ENCODE measurements at regions not wholly inside any gene's neighbourhood (a gene's known extent, or its start where the extent isn't known, plus 50 kb on each side); places are given as distances from the start of the nearest gene placed in this dataset.

DNA sequence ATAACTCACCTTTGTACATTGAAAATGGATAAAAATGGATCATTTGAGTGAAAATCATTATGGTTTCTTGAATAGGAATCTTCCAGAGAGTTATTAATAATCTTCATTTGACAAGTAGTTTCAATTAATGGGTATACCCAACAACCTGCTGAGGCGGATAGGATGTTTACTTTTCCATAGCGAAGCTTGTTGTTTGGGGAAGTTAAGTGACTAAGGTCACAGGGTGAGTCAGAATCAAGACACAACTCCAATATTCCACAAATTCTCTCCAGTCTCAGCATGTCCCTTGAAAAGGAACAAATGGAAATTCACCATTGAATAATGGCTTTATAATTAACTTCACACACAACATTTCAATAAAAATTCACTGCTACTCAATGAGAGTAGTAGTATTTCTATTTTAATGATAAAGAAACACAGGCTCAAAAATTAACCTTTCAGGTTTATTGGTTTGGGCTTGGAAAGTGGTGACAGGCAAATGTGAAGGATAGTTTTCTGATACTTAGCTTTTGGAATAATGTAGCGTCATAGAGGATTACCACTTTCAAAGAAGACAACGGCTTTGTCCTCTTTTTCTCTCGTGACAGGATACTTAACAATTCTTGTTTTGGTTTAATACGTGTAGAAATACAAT is 211.3 kb downstream of the GPD2 start:
- no peak for DNase-seq
- in situ Hi-C loops (cut with HindIII; ENCODE audit: low pct_ligation_motif_present, low pct_unique_long_range_greater_than_20kb, low sequenced_read_pairs), result no loop called here

DNA sequence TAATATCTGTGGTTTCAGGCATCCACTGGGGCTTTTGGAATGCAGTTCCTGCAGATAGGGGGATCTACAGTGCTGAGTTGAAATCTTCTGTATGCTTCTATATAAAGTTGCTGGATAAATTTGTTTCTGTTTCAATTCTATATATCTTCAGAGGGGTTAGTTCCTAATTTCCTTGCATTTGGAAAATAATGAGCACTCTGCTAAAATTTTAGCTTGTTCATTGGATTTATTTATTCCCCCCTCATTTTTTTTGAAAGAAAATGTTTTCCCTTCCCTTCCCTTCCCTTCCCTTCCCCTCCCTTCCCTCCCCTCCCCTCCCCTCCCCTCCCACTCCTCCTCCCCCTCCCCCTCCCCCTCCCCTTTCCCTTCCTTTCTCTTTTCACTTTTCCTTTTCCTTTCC is 212.3 kb downstream of the GPD2 start:
- DNase-seq, result no peak
- in situ Hi-C loops (cut with HindIII; ENCODE audit: low pct_ligation_motif_present, low pct_unique_long_range_greater_than_20kb, low sequenced_read_pairs), result no loop called here

DNA sequence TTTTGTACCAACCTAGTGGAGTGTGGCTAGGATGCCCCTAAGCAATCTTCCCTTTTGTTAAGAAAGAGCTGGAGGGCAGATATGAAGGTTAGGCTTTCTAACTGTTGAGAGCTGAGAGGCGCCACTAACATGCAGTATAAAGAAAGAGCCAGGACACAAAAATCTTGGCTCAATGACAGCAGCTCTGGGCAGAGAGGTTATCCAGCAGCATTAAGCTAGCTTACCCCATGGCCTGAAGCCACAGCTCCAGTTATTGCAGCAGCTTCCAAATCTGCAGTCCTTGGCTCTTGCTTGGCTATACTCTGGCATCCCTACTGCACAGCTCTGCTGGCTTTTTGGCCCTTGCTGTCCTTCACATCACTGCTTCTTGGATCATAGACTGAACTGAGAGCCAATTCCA is 213.4 kb downstream of the GPD2 start:
- DNase-seq, result no peak
- in situ Hi-C loops (cut with HindIII; ENCODE audit: low pct_ligation_motif_present, low pct_unique_long_range_greater_than_20kb, low sequenced_read_pairs), result no loop called here

DNA sequence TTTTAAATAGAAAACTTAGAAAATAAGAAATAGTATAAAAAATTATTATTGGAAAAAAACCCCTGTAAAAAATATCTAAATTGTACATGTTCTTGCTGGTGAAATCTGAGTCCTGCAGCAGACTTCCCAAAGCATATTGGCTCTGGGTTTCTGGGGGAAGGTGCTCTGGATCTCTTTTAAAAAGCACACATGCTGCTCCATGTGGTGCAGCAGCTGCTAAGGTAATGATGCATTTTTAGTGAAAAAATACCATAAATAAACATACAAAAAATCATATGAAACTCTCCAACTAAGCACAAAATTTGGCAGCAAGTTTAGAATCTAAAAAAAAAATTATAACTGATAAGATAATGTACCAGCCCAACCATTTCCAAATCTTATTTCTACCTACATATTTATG is 216.5 kb downstream of the GPD2 start:
- no peak for DNase-seq
- in situ Hi-C loops (cut with HindIII; ENCODE audit: low pct_ligation_motif_present, low pct_unique_long_range_greater_than_20kb, low sequenced_read_pairs), result no loop called here

DNA sequence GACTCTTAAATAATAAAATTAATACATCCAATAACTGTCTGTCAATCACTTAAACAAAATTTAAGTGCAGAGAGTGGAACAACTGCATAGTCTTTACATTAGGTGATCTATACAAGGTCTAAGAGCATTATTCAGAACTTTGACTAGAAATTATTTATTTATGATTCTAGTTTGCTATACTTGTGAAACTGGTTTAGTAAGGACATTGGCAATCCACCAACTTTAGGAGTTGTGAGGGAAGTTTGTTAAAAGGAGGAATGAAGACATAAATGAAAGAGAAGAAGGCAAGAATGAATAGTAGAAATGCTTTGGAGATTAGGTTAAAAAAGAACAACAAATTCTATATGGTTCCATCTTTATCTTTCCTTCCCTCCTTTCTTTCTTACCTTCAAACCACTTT is 217.5 kb downstream of the GPD2 start:
- no peak for DNase-seq
- in situ Hi-C loops (cut with HindIII; ENCODE audit: low pct_ligation_motif_present, low pct_unique_long_range_greater_than_20kb, low sequenced_read_pairs), result no loop called here

DNA sequence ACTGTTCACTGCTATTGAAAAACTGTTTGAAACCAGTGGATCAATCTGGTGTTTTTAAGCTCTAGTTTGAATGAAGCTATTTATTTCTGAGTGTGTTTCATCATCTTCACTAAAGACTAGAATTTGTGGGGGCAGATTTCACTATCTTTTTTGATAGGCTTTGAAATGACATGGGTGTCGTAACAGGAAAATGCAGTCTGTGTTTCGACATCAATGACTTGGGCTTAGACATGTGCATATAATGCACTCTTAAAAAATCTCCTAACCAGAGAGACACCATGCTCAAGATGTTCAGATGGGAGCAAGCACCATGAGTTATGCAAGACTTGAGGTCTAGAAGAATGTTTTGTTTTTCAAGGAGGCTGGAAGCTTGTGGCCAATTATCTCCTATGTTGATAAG is 221.6 kb downstream of the GPD2 start:
- in situ Hi-C loops (cut with HindIII; ENCODE audit: low pct_ligation_motif_present, low pct_unique_long_range_greater_than_20kb, low sequenced_read_pairs), result no loop called here
- DNase-seq, result no peak

DNA sequence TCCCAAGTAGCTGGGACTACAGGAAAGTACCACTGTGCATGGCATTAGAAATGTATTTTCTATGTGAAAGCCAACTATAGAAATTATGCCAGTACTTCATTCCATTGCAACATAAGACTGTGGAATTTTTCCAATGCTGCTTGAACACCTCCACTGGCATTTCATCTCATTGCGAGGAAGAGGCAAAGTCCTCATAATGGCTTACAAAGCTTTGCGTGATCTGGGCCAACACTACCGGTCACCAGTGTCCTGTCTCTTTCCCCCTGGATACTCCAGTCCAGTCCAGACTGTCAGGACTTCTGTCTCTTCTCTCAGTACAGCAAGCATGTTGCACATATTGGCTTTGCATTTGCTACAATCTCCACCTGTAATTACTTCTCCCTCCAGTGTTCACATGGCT is 223.5 kb downstream of the GPD2 start:
- in situ Hi-C loops (cut with HindIII; ENCODE audit: low pct_ligation_motif_present, low pct_unique_long_range_greater_than_20kb, low sequenced_read_pairs), result no loop called here
- DNase-seq, result no peak

DNA sequence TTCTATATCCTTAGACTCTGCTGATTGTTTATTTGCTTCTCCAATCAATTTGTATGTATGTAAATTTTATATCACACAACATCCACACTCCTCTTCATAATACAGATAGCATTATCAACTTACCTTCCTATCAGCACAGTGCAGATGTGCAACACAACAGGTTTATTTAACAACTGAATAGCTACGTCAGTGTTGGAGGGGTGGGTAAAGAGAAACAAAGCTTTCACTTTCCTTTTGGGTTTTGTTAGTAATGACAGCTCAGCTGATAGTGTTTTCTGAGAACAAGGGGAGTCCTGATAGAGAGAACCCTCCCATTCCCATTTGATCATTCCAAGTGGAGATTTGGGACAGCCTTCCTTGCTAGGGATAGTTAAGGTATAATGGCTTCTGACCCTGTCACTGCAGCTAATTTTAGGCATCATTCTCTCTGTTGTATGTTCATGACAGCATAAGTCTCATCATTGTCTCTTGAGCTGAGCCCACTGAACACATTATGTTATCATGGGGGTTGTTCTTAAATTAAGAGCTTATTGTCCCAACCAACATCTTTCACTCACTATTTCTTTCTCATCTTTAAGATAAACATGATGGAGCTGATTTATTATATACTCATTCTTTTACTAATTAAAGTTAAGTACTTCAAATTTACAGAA is 227.7 kb downstream of the GPD2 start:
- in situ Hi-C loops (cut with HindIII; ENCODE audit: low pct_ligation_motif_present, low pct_unique_long_range_greater_than_20kb, low sequenced_read_pairs), result no loop called here
- peak; percentile 13 for DNase-seq

DNA sequence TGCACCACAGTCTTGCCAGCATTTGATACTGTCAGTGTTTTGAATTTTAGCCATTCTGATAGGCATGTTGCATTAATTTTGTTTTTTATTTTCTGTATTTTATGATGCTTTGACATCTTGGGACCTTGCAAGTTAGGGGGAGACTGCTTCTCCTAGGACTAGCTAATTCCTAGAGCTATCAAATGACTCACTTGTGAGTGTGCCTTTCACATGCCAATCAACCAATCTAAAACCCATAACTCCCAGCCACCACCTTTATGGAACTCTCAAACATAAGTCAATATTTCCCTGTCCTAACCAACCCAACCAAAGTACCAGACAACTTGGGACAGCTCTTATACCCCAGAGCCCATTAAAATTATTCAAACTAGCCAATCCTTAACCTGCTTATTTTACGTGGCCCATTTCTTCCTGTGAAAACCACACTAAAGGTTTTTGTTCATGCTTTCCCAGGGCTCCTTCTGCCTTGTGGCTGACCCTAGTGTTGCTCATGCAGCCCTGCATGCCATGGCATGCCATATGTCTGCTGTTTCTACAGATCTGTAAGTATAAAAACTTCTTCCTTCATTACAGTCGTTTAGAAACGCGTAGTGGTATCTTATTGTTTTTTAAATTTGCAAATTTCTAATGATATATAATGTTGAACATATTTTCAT is 230.1 kb downstream of the GPD2 start:
- in situ Hi-C loops (cut with HindIII; ENCODE audit: low pct_ligation_motif_present, low pct_unique_long_range_greater_than_20kb, low sequenced_read_pairs), result no loop called here
- no peak for DNase-seq

DNA sequence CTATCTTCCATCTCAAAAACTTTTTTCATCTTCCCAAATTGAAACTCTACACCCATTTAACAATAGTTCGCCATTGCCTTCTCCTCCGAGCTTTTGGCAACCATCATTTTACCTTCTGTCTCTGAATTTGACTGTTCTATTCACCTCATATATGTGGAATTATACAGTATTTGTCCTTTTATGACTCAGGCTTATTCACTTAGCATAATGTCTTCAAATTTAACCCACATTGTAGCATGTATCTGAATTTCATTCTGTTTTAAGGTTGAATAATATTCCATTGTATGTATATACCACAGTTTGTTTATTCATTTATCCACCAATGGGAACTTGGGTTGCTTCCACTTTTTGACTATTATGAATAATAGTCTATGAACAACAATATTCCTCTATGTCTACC is 233.9 kb downstream of the GPD2 start:
- in situ Hi-C loops (cut with HindIII; ENCODE audit: low pct_ligation_motif_present, low pct_unique_long_range_greater_than_20kb, low sequenced_read_pairs), result no loop called here
- DNase-seq, result no peak

DNA sequence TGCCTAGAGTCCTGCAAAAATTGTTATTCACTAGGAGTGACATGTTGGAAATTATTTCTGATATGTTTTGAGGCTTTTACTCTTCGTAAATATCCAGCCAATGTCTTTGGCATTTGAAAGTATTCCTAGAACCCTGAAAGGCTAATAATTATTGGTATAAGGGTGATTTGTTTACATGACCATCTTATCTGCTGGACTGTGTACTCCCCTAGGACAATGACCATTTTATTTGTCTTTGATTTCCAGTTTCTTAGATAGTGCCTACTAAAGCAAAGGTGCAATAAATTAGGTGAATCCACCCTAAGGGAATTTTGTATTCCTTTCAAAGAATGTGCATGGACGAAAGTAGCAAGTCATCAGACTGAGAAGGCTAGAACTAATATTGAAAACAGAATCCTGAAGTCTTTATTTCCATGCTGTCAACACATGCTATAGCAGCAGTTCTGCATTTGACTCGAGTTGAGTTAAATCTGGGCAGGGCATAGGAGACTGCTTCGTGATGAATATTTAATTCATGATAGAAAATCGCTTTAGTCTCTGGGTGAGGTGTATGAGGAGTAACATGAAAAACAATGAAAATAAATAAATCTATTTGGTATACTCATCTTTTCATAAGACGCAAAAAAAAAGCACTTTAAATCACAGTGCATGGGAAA is 235.7 kb downstream of the GPD2 start:
- in situ Hi-C loops (cut with HindIII; ENCODE audit: low pct_ligation_motif_present, low pct_unique_long_range_greater_than_20kb, low sequenced_read_pairs), result no loop called here

DNA sequence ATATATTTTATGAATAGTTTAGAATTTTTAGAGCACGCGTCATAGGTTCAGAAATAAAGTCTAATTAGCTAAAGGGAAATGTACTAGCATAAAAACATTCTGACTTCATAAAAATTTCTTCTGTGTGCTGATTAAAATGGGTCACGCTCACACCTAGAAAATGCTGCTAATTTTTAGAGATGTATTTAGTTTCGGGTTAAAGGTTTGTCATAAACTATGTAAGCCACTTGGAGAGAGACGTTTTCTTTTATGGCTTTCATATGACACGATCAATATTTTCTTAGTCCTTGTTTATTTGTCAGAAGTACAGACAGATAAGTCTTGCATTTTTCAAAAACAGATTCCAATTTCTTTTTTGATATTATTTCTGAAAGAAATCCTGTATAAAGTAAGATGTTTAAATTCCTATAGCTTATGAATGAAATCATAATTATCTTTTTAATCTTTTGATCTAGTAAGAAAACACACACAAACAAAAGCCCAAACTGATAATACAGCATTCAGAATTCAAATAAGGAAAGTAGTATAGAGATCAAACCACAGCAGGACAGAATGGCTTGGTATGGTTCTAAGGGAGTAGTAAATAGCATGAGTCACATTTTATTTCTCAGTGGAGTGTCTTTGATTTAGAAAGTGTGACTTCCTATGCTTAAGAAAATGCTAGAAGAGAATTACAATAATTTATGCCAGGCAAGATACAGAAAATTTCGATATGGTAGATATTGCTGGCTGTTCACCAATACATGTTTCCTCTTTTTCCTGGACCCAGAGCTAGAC is 236.6 kb downstream of the GPD2 start:
- DNase-seq, result no peak
- in situ Hi-C loops (cut with HindIII; ENCODE audit: low pct_ligation_motif_present, low pct_unique_long_range_greater_than_20kb, low sequenced_read_pairs), result no loop called here

More for the DNA sequence above, 235.7 kb downstream of the GPD2 start:
- DNase-seq, result no peak

DNA sequence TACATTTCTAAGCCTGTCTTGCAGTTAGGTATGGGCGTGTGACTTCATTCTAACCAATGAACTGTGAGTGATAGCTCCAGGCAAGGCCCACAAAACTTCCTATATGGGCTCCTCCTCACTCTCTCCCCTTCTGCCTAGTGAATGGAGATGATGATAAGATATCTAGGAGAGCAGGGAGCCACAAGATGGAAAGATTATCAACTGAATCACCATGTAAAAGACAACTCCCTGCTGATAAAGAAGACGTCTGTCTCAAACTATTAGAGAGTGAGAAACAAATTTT is 237.1 kb downstream of the GPD2 start:
- no peak for DNase-seq
- in situ Hi-C loops (cut with HindIII; ENCODE audit: low pct_ligation_motif_present, low pct_unique_long_range_greater_than_20kb, low sequenced_read_pairs), result no loop called here

DNA sequence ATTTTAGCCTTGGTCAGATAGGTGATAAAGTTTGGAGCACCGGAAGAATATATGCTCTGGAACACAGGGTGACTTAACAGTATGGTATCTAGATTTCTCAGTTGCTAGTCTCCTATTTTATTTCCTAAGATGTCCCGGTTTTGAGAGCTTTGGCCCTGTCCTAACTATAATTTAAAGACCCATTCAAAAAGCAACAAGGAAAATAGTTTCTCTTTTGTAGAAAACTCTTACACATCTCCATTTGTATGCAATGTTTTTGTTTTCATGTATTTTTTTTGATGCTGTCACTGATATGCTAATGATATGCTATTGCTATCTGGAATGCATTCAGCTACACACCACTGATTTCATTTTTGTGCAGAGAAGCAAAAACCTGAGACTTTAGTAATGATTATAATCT is 237.8 kb downstream of the GPD2 start:
- no peak for DNase-seq
- in situ Hi-C loops (cut with HindIII; ENCODE audit: low pct_ligation_motif_present, low pct_unique_long_range_greater_than_20kb, low sequenced_read_pairs), result no loop called here

DNA sequence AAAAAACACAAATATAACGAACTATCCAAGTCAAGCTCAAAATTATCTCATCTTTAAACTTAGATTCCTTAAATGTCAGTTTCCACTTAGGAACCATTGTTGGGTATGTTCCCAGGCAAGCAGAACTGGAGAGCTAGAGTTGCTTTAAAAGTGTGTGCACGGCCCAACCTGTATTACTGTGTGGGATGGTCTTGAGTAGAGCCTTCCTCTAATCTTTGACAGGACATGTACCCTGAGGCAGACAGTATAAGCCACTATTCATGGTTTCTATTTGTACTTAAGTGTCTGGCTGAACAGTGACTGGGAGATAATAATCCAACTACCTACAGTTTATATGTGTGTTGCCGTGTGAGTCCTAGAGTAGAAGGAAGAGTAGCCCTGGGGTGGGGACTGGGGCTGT is 239.7 kb downstream of the GPD2 start:
- in situ Hi-C loops (cut with HindIII; ENCODE audit: low pct_ligation_motif_present, low pct_unique_long_range_greater_than_20kb, low sequenced_read_pairs), result no loop called here
- DNase-seq, result no peak

DNA sequence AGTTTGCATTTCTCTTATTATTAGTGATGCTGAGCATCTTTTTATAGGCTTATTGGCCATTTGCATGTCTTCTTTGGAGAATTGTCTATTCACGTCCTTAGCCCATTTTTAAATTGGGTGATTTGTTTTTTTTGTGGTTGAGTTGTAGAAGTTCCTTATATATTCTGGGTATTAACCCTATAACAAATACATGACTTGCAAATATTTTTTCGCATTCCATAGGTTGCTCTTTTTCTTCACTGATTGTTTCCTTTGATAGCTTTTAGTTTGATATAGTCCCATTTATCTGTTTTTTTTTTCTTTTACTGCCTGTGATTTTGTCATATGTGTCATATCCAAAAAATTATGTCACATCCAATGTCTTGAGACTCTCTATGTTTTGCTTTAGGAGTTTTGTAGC is 243.6 kb downstream of the GPD2 start:
- in situ Hi-C loops (cut with HindIII; ENCODE audit: low pct_ligation_motif_present, low pct_unique_long_range_greater_than_20kb, low sequenced_read_pairs), result no loop called here
- DNase-seq, result no peak

DNA sequence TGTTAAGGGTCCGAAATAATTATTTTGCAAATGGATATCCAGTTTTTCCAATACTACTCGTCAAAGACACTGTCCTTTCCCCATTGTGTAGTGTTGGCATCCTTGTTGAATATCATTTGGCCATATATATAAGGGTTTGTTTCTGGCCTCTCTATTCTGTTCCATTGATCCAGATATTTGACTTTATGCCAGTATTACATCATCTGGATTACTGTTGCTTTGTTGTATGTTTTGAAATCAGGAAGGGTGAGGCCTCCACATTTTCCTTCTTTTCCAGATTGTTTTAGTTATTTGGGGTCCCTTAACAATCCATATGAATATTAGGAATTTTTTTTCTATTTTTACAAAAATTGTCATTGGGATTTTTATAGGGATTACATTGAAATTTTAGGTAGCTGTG is 244.1 kb downstream of the GPD2 start:
- DNase-seq, result no peak
- in situ Hi-C loops (cut with HindIII; ENCODE audit: low pct_ligation_motif_present, low pct_unique_long_range_greater_than_20kb, low sequenced_read_pairs), result no loop called here

DNA sequence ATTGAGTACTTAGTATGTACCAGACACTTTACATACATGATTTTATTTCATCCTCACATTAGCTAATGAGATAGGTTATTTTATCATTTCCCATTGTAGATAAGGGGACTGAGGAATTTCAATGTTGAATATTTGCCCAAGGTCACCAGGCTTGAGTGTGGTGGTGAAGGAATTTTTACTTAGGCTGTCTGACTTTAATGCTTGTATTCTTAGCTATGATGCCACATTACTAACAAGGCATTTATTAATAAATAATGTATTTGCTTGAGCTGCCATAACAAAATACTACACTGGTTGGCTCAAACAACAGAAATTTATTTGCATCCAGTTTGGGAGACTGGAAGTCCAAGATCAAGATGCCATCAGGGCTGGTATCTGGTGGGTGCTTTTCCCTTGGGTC is 250.9 kb downstream of the GPD2 start:
- no peak for DNase-seq
- in situ Hi-C loops (cut with HindIII; ENCODE audit: low pct_ligation_motif_present, low pct_unique_long_range_greater_than_20kb, low sequenced_read_pairs), result no loop called here

DNA sequence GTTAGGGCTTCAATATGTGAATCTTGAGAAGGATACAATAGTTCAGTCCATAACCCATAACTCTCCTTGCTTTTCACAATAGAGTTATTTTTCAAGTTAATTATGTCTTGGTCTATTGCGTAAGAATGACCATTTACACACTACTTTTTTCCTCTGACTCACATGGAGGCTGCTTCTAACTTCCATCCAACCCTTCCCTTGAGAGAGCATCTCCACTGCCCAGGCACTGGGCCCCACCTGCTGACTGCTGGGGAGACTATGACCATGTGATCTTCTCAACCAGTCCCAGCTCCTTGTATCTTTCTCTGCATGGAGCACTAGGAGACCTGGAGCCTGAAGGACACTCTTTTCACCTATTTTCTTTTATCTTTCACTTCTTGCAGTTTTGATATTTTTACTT is 251.5 kb downstream of the GPD2 start:
- DNase-seq, result no peak
- in situ Hi-C loops (cut with HindIII; ENCODE audit: low pct_ligation_motif_present, low pct_unique_long_range_greater_than_20kb, low sequenced_read_pairs), result no loop called here

All from ACHN (cell line).